OCI-LY3 (cell line): ENCODE measurements at regions not wholly inside any gene's neighbourhood (a gene's known extent, or its start where the extent isn't known, plus 50 kb on each side); places are given as distances from the start of the nearest gene placed in this dataset.

Source experiments
- EZH2phosphoT487 ChIP-seq: fragments of 200-600 bp; shearing (Covaris generic); IDR thresholded peaks from 2 replicates; pipeline ENCODE4 v1.6.1; 2018; ENCODE audit warnings: antibody characterized with exemption, mixed run types, low read depth
- TF ChIP-seq, protein P1 (sequence below): fragments of 200-600, 300-600 bp; sonication (generic); IDR thresholded peaks from 2 replicates; pipeline ENCODE4 v1.5.1; 2014; ENCODE audit warnings: antibody characterized with exemption, low read length, low read depth

DNA sequence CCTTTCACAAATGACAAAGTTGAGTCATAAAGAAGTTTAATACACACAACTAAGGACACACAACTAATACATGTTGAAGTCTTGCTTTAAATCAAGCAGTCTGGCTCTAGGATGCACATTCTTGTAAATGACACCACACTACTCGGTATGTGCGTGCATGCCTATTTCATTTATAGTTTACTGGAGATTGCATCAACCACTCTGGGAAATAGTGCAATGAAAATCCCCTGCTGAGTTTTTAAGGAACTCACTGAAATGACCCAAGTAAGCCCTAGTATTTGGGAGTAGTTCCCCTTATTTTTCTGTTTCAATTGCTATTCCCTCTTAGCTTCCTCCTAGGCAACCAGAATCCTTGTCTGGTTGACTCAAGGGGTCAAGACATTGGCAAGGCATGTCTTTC is 160.2 kb upstream of the LARGE1 start:
- TF ChIP-seq, protein P1, sequence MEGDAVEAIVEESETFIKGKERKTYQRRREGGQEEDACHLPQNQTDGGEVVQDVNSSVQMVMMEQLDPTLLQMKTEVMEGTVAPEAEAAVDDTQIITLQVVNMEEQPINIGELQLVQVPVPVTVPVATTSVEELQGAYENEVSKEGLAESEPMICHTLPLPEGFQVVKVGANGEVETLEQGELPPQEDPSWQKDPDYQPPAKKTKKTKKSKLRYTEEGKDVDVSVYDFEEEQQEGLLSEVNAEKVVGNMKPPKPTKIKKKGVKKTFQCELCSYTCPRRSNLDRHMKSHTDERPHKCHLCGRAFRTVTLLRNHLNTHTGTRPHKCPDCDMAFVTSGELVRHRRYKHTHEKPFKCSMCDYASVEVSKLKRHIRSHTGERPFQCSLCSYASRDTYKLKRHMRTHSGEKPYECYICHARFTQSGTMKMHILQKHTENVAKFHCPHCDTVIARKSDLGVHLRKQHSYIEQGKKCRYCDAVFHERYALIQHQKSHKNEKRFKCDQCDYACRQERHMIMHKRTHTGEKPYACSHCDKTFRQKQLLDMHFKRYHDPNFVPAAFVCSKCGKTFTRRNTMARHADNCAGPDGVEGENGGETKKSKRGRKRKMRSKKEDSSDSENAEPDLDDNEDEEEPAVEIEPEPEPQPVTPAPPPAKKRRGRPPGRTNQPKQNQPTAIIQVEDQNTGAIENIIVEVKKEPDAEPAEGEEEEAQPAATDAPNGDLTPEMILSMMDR = no peak
- no peak for TF ChIP-seq EZH2phosphoT487
